Tibial nerve (tissue), 4 donors: ENCODE measurements at regions not wholly inside any gene's neighbourhood (a gene's known extent, or its start where the extent isn't known, plus 50 kb on each side); places are given as distances from the start of the nearest gene placed in this dataset.
"Not testable (repeated sequence)": the region's sequence is repeated elsewhere in the genome, so short reads cannot be mapped to it uniquely, and the experiment has no call there.

Experiments used
- DNase-seq, 2 donors: peaks; one replicate each; pipeline ENCODE4 v3.0.0-alpha.2; 2019; ENCODE audit warnings: low spot score in 2 of 2
- H3K27ac ChIP-seq, 4 donors: fragments of 200-600 bp; sonication (generic) in 3 of 4; one replicate each; pipeline ENCODE4 v1.5.1; 2017 to 2019; ENCODE audit warnings: mild to moderate bottlenecking in 1 of 4
- H3K27me3 ChIP-seq, 2 donors: fragments of 200-600 bp; sonication (generic) in 1 of 2; one replicate each; pipeline versions ENCODE4 v1.5.1 to v1.6.0; 2017 to 2019
- H3K36me3 ChIP-seq, 3 donors: fragments of 200-600 bp; sonication (generic); one replicate each; pipeline ENCODE4 v1.5.1; 2018 to 2019
- H3K4me1 ChIP-seq, 4 donors: fragments of 200-600 bp; sonication (generic) in 3 of 4; one replicate each; pipeline ENCODE4 v1.5.1; 2017 to 2019
- H3K4me3 ChIP-seq, 4 donors: fragments of 200-600 bp; sonication (generic) in 3 of 4; one replicate each; pipeline ENCODE4 v1.5.1; 2017 to 2019; ENCODE audit warnings: mild to moderate bottlenecking in 1 of 4, moderate library complexity in 1 of 4
- H3K9me3 ChIP-seq, 4 donors: fragments of 200-600 bp; sonication (generic) in 3 of 4; one replicate each; pipeline ENCODE4 v1.5.1; 2017 to 2019
- EP300 ChIP-seq, 2 donors: sonication (generic); formaldehyde crosslinking; IDR thresholded peaks; one replicate each; pipeline ENCODE4 v1.6.1; 2017; ENCODE audit warnings: antibody characterized with exemption in 2 of 2, mild to moderate bottlenecking in 1 of 2
- POLR2A ChIP-seq, 2 donors: fragments of 450-650 bp; IDR thresholded peaks; one replicate each; pipeline ENCODE4 v1.6.1; 2017; ENCODE audit warnings: antibody characterized with exemption in 2 of 2, mild to moderate bottlenecking in 2 of 2, moderate library complexity in 2 of 2
- WGBS, 2 donors: methylation state at CpG; one replicate each; pipeline ENCODE4 v1.1.5; 2018; 5-methylcytosine and 5-hydroxymethylcytosine counted together
- TF ChIP-seq, protein P1 (sequence below), 5 experiments: fragments of 200-600 bp in 3 of 5; fragments of 450-650 bp in 2 of 5; sonication (generic) in 3 of 5; IDR thresholded peaks; one replicate each; pipeline ENCODE4 v1.5.1; 2016 to 2019; ENCODE audit warnings: antibody characterized with exemption in 5 of 5, mild to moderate bottlenecking in 3 of 5, moderate library complexity in 2 of 5

DNA sequence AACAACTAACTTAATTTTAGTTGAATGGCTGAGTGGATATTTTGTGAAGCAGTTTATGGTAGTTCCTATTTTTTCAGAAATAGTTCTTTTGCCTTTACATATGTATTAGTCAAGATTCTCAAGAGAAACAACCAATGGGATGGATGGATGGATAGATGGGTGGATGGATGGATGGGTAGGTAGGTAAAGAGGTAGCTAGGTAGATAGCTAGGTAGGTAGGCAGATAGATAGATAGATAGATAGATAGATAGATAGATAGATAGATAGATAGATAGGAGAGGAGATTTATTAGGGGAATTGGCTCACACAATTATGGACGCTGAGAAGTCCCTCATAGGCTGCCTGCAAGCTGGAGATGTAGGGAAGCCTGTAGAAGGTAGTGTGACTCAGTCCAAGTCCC, 74.0 kb upstream of the NUDT6 start:
- Histone ChIP-seq H3K9me3 (no peaks in the 10 kb centered on the region), H3K36me3 (peaks cover 0 to 4% (median 0%) of the 10 kb centered on the region in 3 donors), H3K27me3 (no peaks in the 10 kb centered on the region), H3K4me1 (peaks cover 0 to 12% (median 0%) of the 10 kb centered on the region in 4 donors), H3K4me3 (no peak overlapping the region), H3K27ac (no peak overlapping the region)
- DNase-seq = no peak
- WGBS, 2 donors = 100% methylated on average over 1 of the region's 1 CpG
- TF ChIP-seq EP300 (IDR thresholded peaks at IDR 0.05) = no peak
- TF ChIP-seq, protein P1, sequence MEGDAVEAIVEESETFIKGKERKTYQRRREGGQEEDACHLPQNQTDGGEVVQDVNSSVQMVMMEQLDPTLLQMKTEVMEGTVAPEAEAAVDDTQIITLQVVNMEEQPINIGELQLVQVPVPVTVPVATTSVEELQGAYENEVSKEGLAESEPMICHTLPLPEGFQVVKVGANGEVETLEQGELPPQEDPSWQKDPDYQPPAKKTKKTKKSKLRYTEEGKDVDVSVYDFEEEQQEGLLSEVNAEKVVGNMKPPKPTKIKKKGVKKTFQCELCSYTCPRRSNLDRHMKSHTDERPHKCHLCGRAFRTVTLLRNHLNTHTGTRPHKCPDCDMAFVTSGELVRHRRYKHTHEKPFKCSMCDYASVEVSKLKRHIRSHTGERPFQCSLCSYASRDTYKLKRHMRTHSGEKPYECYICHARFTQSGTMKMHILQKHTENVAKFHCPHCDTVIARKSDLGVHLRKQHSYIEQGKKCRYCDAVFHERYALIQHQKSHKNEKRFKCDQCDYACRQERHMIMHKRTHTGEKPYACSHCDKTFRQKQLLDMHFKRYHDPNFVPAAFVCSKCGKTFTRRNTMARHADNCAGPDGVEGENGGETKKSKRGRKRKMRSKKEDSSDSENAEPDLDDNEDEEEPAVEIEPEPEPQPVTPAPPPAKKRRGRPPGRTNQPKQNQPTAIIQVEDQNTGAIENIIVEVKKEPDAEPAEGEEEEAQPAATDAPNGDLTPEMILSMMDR (IDR thresholded peaks at IDR 0.05) = no peak
- no peak for TF ChIP-seq POLR2A (IDR thresholded peaks at IDR 0.05)

DNA sequence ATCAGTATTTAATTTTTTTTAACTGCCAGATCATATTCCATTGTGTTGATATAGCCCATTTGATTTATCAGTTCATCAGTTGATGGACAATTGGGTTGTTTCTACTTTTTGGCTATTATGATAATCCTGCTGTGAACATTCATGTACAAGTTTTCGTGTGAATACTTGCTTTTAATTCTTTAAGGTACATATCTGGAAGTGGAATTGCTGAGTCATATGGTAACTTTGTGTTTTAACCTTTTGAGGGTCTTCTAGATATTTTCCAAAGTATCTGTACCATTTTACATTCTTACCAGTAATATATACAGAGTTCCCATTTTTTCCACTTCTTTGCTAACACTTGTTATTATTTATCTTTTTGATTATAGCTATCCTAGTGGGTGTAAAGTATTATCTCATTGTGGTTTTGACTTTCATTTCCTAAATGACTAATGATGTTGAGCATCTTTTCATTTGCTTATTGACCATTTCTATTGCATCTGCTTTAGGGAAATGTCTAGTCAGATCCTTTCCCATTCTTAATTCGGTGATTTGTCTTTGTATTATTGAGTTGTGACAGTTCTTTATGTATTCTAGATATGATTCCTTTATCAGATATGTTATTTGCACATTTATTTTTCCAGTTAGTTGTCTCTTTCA, 75.2 kb upstream of the NUDT6 start:
- TF ChIP-seq EP300 (IDR thresholded peaks at IDR 0.05) = no peak
- TF ChIP-seq, protein P1 (IDR thresholded peaks at IDR 0.05) = no peak
- no peak for TF ChIP-seq POLR2A (IDR thresholded peaks at IDR 0.05)
- Histone ChIP-seq H3K4me3 (no peak overlapping the region), H3K4me1 (peaks cover 0 to under 1% (median 0%) of the 10 kb centered on the region in 4 donors), H3K9me3 (no peaks in the 10 kb centered on the region), H3K27ac (no peak overlapping the region), H3K36me3 (peaks cover 0 to 4% (median 0%) of the 10 kb centered on the region in 3 donors), H3K27me3 (no peaks in the 10 kb centered on the region)
- DNase-seq = no peak
- 92 to 93% methylated on average over 2 of the region's 2 CpGs for WGBS, 2 donors

DNA sequence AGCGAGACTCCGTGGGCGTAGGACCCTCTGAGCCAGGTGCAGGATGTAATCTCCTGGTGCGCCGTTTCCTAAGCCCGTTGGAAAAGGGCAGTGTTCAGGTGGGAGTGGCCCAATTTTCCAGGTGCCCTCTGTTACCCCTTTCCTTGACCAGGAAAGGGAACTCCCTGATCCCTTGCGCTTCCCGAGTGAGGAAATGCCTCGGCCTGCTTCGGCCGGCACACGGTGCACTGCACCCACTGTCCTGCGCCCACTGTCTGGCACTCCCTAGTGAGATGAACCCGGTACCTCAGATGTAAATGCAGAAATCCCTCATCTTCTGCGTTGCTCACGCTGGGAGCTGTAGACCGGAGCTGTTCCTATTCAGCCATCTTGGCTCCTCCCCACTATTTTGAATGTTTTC, 81.7 kb upstream of the NUDT6 start:
- not testable (repeated sequence) for H3K27me3 ChIP-seq, H3K4me3 ChIP-seq, H3K27ac ChIP-seq, DNase-seq, H3K4me1 ChIP-seq
- peaks cover 0 to 12% (median 0%) of the 10 kb centered on the region in 4 donors for H3K9me3 ChIP-seq
- 97 to 98% methylated on average over 14 to 17 of the region's 17 CpGs for WGBS, 2 donors
- peaks cover 0 to 18% (median 0%) of the 10 kb centered on the region in 3 donors for H3K36me3 ChIP-seq

DNA sequence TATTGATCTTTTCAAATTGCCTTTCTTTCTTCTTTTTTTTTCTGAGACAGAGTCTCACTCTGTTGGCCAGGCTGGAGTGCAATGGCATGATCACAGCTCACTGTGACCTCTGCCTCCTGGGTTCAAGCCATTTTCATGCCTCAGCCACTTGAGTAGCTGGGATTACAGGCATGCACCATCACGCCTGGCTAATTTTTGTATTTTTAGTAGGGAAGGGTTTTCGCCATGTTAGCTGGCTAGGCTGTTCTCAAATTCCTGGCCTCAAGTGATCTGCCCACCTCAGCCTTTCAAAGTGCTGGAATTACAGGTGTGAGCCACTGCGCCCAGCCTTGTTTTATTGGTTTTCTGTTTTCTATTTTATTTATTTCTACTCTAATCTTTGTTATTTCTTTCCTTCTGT, 82.7 kb upstream of the NUDT6 start:
- not testable (repeated sequence) for H3K4me3 ChIP-seq, H3K27me3 ChIP-seq, H3K27ac ChIP-seq, H3K4me1 ChIP-seq, DNase-seq
- 60 to 83% methylated on average over 3 of the region's 3 CpGs for WGBS, 2 donors
- H3K36me3 ChIP-seq = peaks cover 0 to 20% (median 0%) of the 10 kb centered on the region in 3 donors
- H3K9me3 ChIP-seq = peaks cover 0 to 12% (median 0%) of the 10 kb centered on the region in 4 donors

DNA sequence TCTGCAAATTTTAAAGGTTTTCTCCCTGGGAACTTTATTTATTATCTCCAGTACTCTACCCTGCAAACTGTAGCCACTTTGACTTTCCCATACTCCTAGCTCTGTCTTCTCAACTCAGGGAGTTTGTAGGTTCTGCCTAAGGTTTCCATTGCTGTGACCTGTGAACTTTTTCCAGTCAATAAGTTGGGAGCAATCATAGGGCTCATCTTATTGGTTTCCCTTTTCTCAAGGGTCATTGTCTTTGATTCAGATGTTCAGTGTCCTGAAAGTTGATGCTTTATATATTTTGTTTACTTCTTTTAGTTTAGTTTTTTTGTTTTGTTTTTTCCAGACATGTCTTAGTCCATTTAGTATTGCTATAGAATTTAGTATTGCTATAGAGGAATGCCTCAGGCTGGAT, 85.3 kb upstream of the NUDT6 start:
- Histone ChIP-seq H3K27ac (no peak overlapping the region), H3K4me1 (no peaks in the 10 kb centered on the region), H3K27me3 (no peaks in the 10 kb centered on the region), H3K4me3 (no peak overlapping the region), H3K36me3 (peaks cover 0 to 20% (median 0%) of the 10 kb centered on the region in 3 donors), H3K9me3 (peaks cover 0 to 12% (median 0%) of the 10 kb centered on the region in 4 donors)
- TF ChIP-seq EP300 (IDR thresholded peaks at IDR 0.05) = no peak
- TF ChIP-seq POLR2A (IDR thresholded peaks at IDR 0.05) = no peak
- TF ChIP-seq, protein P1 (IDR thresholded peaks at IDR 0.05) = no peak
- DNase-seq = no peak

DNA sequence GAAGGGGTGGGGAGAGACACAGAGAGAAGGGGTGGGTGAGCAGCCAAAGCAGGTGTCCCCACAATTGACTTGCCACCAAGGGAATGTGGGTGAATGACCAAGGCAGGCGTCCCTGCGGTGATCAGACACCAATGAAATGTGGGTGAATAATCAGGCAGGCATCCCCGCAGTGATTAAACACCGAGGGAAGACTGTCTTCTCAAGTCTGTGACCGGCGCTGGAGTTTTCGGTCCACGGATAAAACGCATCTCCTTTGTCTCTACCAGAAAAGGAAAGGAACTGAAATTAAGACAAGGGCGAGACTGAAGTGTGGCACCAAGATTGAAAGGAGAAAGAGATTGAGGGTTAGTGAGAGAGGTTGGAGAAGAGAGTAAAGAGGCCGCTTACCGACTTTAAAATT, 90.0 kb upstream of the NUDT6 start:
- 89 to 94% methylated on average over 12 of the region's 12 CpGs for WGBS, 2 donors
- not testable (repeated sequence) for H3K27ac ChIP-seq, H3K4me1 ChIP-seq, H3K27me3 ChIP-seq, H3K4me3 ChIP-seq, H3K9me3 ChIP-seq, DNase-seq
- H3K36me3 ChIP-seq = peaks cover 0 to 11% (median 0%) of the 10 kb centered on the region in 3 donors

DNA sequence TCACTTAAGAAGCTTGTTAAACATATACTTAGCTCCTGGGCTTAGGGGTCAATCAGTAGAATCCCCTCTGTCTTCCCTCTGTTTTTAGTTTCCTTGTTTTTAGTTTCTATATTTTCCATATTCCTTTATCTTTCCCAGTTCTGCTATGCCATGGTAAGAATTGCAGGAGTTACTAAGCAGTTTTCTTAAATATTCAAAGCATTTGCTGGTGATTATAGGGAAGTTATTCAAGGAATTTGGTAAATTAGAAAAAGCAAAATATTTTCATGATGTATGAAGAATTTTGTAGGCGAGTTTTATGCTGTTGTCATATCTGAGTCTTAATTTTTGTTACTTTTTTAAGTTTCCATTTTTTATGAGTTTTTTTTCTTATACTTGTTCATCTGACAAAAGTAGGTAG, 91.6 kb upstream of the NUDT6 start:
- TF ChIP-seq EP300 (IDR thresholded peaks at IDR 0.05) (no peak), POLR2A (IDR thresholded peaks at IDR 0.05) (no peak)
- TF ChIP-seq, protein P1 (IDR thresholded peaks at IDR 0.05) = no peak
- Histone ChIP-seq H3K4me3 (no peak overlapping the region), H3K27ac (no peak overlapping the region), H3K4me1 (peaks cover 0 to 13% (median 0%) of the 10 kb centered on the region in 4 donors), H3K9me3 (no peaks in the 10 kb centered on the region), H3K36me3 (peaks cover 0 to 3% (median 0%) of the 10 kb centered on the region in 3 donors), H3K27me3 (no peaks in the 10 kb centered on the region)
- no peak for DNase-seq
- 71 to 73% methylated on average over 1 of the region's 1 CpG for WGBS, 2 donors
